WERI-Rb-1 (cell line): ENCODE measurements at regions not wholly inside any gene's neighbourhood (a gene's known extent, or its start where the extent isn't known, plus 50 kb on each side); places are given as distances from the start of the nearest gene placed in this dataset.
A peak's percentile ranks its signal among the peaks of the same experiment; 100 is the strongest.
"Not testable (repeated sequence)": the region's sequence is repeated elsewhere in the genome, so short reads cannot be mapped to it uniquely, and the experiment has no call there.

Experiments
- DNase-seq: peaks from one replicate; pipeline ENCODE4 v3.0.0-alpha.2; 2020
- H3K27ac ChIP-seq: fragments of 250-450 bp; sonication (Bioruptor Pico); 2 replicates; pipeline ENCODE4 v1.5.1; 2020; ENCODE audit warnings: mild to moderate bottlenecking, moderate library complexity
- H3K27me3 ChIP-seq: fragments of 250-450 bp; sonication (Bioruptor Pico); 2 replicates; pipeline ENCODE4 v1.5.1; 2021; ENCODE audit warnings: mild to moderate bottlenecking, low read depth, moderate library complexity; ENCODE audit not compliant: insufficient read depth, severe bottlenecking
- H3K36me3 ChIP-seq: fragments of 250-450 bp; sonication (Bioruptor Pico); 2 replicates; pipeline ENCODE4 v1.5.1; 2020; ENCODE audit warnings: mild to moderate bottlenecking, moderate library complexity
- H3K4me3 ChIP-seq: 2 replicates; pipeline ENCODE4 v1.5.1; 2011; ENCODE audit warnings: low read depth, mild to moderate bottlenecking, control low read depth, low read length
- H3K9me3 ChIP-seq: fragments of 250-450 bp; sonication (Bioruptor Pico); 2 replicates; pipeline ENCODE4 v1.5.1; 2021; ENCODE audit warnings: mild to moderate bottlenecking, moderate library complexity; ENCODE audit not compliant: severe bottlenecking
- CTCF ChIP-seq: IDR thresholded peaks from 2 replicates; pipeline ENCODE4 v1.5.1; 2011; ENCODE audit warnings: low read depth, mild to moderate bottlenecking, control low read depth, inconsistent platforms, low read length

- H3K36me3 ChIP-seq: no peaks in the 10 kb centered on the region
- TF ChIP-seq CTCF: no peak
- H3K27ac ChIP-seq: no peak overlapping the region
- no peaks in the 10 kb centered on the region for H3K27me3 ChIP-seq
- no peaks in the 10 kb centered on the region for H3K9me3 ChIP-seq
- H3K4me3 ChIP-seq: no peak overlapping the region
- DNase-seq: no peak
Measured at GRCh38 chr17:13885550-13885949, 183.8 kb upstream of the COX10 start.

GRCh38 chr17:13885953-13886889 lies 183.1 kb upstream of the COX10 start:
- no peaks in the 10 kb centered on the region for H3K9me3 ChIP-seq
- H3K27ac ChIP-seq: no peak overlapping the region
- TF ChIP-seq CTCF: no peak
- H3K4me3 ChIP-seq: no peak overlapping the region
- no peaks in the 10 kb centered on the region for H3K27me3 ChIP-seq
- H3K36me3 ChIP-seq: no peaks in the 10 kb centered on the region
- DNase-seq: no peak

DNA sequence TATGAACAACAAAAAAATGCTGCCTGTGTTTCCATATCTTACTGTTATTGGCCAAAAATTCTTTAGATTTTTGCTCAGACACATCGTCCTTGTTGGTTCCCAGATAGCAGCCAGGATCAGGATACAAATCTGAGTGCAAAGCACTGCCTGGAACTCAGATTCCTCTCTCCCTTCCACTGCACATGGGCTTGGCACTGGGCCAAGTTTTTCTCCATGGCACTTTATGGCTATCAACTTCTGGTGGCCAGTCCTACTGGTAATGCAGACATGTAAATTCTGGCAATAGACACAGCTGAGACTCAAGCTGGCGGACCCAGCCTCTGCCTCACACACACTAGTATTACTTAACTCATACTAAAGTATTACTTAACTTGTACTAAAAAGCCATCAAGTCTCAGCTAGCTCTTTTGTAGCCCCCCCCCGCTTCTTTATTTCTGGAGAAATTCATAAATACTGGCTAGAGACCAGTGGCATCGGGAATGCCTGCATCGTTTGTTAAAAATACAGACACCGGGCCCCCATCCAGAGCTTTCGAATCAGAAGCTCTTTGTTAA lies 181.2 kb upstream of the COX10 start:
- no peak overlapping the region for H3K4me3 ChIP-seq
- H3K36me3 ChIP-seq: no peaks in the 10 kb centered on the region
- H3K27me3 ChIP-seq: no peaks in the 10 kb centered on the region
- DNase-seq: no peak
- TF ChIP-seq CTCF: no peak
- H3K27ac ChIP-seq: no peak overlapping the region
- H3K9me3 ChIP-seq: no peaks in the 10 kb centered on the region

GRCh38 chr17:13908971-13909370 lies 160.3 kb upstream of the COX10 start:
- not testable (repeated sequence) for H3K36me3 ChIP-seq, H3K9me3 ChIP-seq, DNase-seq, H3K27ac ChIP-seq, H3K4me3 ChIP-seq, H3K27me3 ChIP-seq

- DNase-seq: no peak
- H3K9me3 ChIP-seq: no peaks in the 10 kb centered on the region
- no peaks in the 10 kb centered on the region for H3K36me3 ChIP-seq
- H3K4me3 ChIP-seq: no peak overlapping the region
- H3K27ac ChIP-seq: no peak overlapping the region
- peak; percentile 31; the same call in 1 of the 2 replicates for TF ChIP-seq CTCF
- H3K27me3 ChIP-seq: no peaks in the 10 kb centered on the region
Measured at GRCh38 chr17:13909901-13910519, 159.3 kb upstream of the COX10 start.

- H3K27me3 ChIP-seq: no peaks in the 10 kb centered on the region
- DNase-seq: no peak
- no peak overlapping the region for H3K27ac ChIP-seq
- TF ChIP-seq CTCF: no peak
- H3K4me3 ChIP-seq: no peak overlapping the region
- no peaks in the 10 kb centered on the region for H3K36me3 ChIP-seq
- H3K9me3 ChIP-seq: no peaks in the 10 kb centered on the region
Measured at GRCh38 chr17:13917634-13918033, 151.7 kb upstream of the COX10 start.
